ENCODE measurements at regions not wholly inside any gene's neighbourhood (a gene's known extent, or its start where the extent isn't known, plus 50 kb on each side); places are given as distances from the start of the nearest gene placed in this dataset.
A peak's percentile ranks its signal among the peaks of the same experiment; 100 is the strongest.

DNA sequence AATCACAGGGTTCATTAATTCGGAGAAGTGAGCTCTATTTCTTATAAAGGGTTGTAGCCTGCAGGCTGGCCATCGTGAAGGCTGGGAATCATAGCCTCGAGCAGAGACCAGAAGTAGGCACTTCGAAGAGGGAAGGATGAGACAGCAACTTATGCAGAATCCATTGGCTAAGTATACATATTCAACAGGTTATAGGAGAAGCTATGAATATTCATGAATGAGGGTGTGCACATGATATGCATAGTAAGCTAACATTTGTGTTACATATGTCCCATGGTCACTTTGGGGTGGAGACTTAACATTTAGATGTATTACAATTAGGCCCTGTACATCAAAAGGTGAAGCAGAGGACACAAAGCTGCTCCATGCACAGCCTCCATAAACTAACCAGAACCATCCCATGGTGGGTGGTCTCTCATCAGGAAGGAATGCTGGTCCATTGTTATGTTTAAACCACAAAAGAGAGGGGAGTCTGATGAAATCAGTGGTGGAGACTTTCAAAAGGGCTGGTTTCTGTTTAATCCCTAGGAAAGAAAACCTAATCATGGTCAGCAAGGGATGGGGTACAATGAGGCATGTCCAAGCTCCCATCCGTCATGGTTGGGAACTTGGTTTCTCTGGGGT lies 80.8 kb upstream of the FHIT start:
- no peak overlapping the region for H3K27ac ChIP-seq (ENCODE audit: low read depth, low read length, poor library complexity, severe bottlenecking)
- ChIA-PET CTCF (no interaction called here), POLR2A (ENCODE audit: low non-redundant PET) (no interaction called here)
- intact Hi-C loops (cut with micrococcal nuclease; ENCODE audit: unreplicated experiment): no loop called here
- no TSS peak for BruUV-seq (replicated peaks)
- no peaks in the 10 kb centered on the region for H3K9me3 ChIP-seq (ENCODE audit: low read depth, low read length, poor library complexity, severe bottlenecking)
- no peak for DNase-seq (ENCODE audit: low spot score)
- TF ChIP-seq EZH2 (IDR thresholded peaks at IDR 0.05; ENCODE audit: borderline replicate concordance, low read depth, low read length, poor library complexity, severe bottlenecking) (no peak), CTCF (conservative IDR thresholded peaks at IDR 0.05; ENCODE audit: low read depth, low read length) (no peak)
- H3K27me3 ChIP-seq (replicated peaks; ENCODE audit: insufficient read depth, low read depth, low read length, poor library complexity): no peaks in the 10 kb centered on the region
- no peak overlapping the region for H3K4me3 ChIP-seq (ENCODE audit: low read depth, low read length, poor library complexity, severe bottlenecking)
- no peaks in the 10 kb centered on the region for H3K36me3 ChIP-seq (ENCODE audit: insufficient read depth, low read length, poor library complexity, severe bottlenecking)
- no peaks in the 10 kb centered on the region for H3K4me1 ChIP-seq (ENCODE audit: insufficient read depth, low read length, poor library complexity, severe bottlenecking)

- Histone ChIP-seq H3K4me3 (ENCODE audit: low read depth, low read length, poor library complexity, severe bottlenecking) (no peak overlapping the region), H3K9me3 (ENCODE audit: low read depth, low read length, poor library complexity, severe bottlenecking) (no peaks in the 10 kb centered on the region), H3K27ac (ENCODE audit: low read depth, low read length, poor library complexity, severe bottlenecking) (no peak overlapping the region), H3K36me3 (ENCODE audit: insufficient read depth, low read length, poor library complexity, severe bottlenecking) (no peaks in the 10 kb centered on the region), H3K27me3 (replicated peaks; ENCODE audit: insufficient read depth, low read depth, low read length, poor library complexity) (no peaks in the 10 kb centered on the region), H3K4me1 (ENCODE audit: insufficient read depth, low read length, poor library complexity, severe bottlenecking) (no peaks in the 10 kb centered on the region)
- no TSS peak for BruUV-seq (replicated peaks)
- intact Hi-C loops (cut with micrococcal nuclease; ENCODE audit: unreplicated experiment): no loop called here
- ChIA-PET CTCF (no interaction called here), POLR2A (ENCODE audit: low non-redundant PET) (no interaction called here)
- DNase-seq (ENCODE audit: low spot score): peak; percentile 22
- TF ChIP-seq CTCF (conservative IDR thresholded peaks at IDR 0.05; ENCODE audit: low read depth, low read length) (no peak), EZH2 (IDR thresholded peaks at IDR 0.05; ENCODE audit: borderline replicate concordance, low read depth, low read length, poor library complexity, severe bottlenecking) (no peak)
Measured at GRCh38 chr3:61333192-61333961, 82.1 kb upstream of the FHIT start.

DNA sequence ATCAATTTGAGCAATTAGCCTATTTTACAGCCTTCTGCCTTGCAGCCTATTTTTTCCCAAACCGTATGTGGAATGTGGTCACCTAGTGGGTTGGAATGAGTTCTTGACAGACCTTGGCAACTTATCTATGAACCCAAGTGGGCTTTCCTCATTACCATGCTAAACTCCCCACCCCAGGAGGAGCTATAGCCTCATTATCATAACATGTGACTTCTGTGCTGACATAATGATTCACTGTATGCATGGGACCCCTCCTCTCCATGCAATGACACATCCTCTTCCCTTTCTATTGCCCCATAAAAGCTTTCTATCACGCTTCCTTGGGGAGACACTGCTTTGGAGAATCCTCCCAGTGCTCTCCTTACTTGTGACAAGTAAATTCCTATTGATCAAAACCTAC lies 83.5 kb upstream of the FHIT start:
- DNase-seq (ENCODE audit: low spot score): no peak
- Histone ChIP-seq H3K9me3 (ENCODE audit: low read depth, low read length, poor library complexity, severe bottlenecking) (no peaks in the 10 kb centered on the region), H3K4me3 (ENCODE audit: low read depth, low read length, poor library complexity, severe bottlenecking) (no peak overlapping the region), H3K27me3 (replicated peaks; ENCODE audit: insufficient read depth, low read depth, low read length, poor library complexity) (no peaks in the 10 kb centered on the region), H3K27ac (ENCODE audit: low read depth, low read length, poor library complexity, severe bottlenecking) (no peak overlapping the region), H3K4me1 (ENCODE audit: insufficient read depth, low read length, poor library complexity, severe bottlenecking) (no peaks in the 10 kb centered on the region), H3K36me3 (ENCODE audit: insufficient read depth, low read length, poor library complexity, severe bottlenecking) (no peaks in the 10 kb centered on the region)
- BruUV-seq (replicated peaks): no TSS peak
- ChIA-PET POLR2A (ENCODE audit: low non-redundant PET) (no interaction called here), CTCF (no interaction called here)
- intact Hi-C loops (cut with micrococcal nuclease; ENCODE audit: unreplicated experiment): no loop called here
- TF ChIP-seq EZH2 (IDR thresholded peaks at IDR 0.05; ENCODE audit: borderline replicate concordance, low read depth, low read length, poor library complexity, severe bottlenecking) (no peak), CTCF (conservative IDR thresholded peaks at IDR 0.05; ENCODE audit: low read depth, low read length) (no peak)

Data from A673 (cell line).